Lung (tissue), 11 donors: ENCODE measurements at regions not wholly inside any gene's neighbourhood (a gene's known extent, or its start where the extent isn't known, plus 50 kb on each side); places are given as distances from the start of the nearest gene placed in this dataset.
A peak's percentile ranks its signal among the peaks of the same experiment; 100 is the strongest.

Experiments used
- ATAC-seq: fragments of 200-7000 bp; cut with Tn5 transposase; one replicate; pipeline ENCODE4 v1.9.1; 2020; ENCODE audit warnings: moderate number of reproducible peaks; ENCODE audit not compliant: insufficient read depth, low FRiP score
- DNase-seq, 3 donors: peaks; one replicate each; pipeline ENCODE4 v3.0.0-alpha.2; 2013 to 2017
- H3K27ac ChIP-seq, 2 donors: one replicate each; pipeline ENCODE4 v1.5.1; 2013; ENCODE audit warnings: mild to moderate bottlenecking in 2 of 2, moderate library complexity in 2 of 2, control low read depth in 1 of 2, inconsistent platforms in 1 of 2, low read depth in 1 of 2, low read length in 1 of 2
- H3K27me3 ChIP-seq, 3 donors: one replicate each; pipeline ENCODE4 v1.5.1; 2013; ENCODE audit warnings: low read length in 2 of 3; ENCODE audit not compliant: control insufficient read depth in 3 of 3, insufficient read depth in 3 of 3
- H3K36me3 ChIP-seq, 4 donors: one replicate each; pipeline ENCODE4 v1.5.1; 2013; ENCODE audit warnings: low read length in 4 of 4, mild to moderate bottlenecking in 1 of 4, moderate library complexity in 1 of 4; ENCODE audit not compliant: control insufficient read depth in 4 of 4, insufficient read depth in 4 of 4
- H3K4me1 ChIP-seq, 5 donors: one replicate each; pipeline ENCODE4 v1.5.1; 2013; ENCODE audit warnings: low read length in 5 of 5, mild to moderate bottlenecking in 2 of 5, moderate library complexity in 1 of 5; ENCODE audit not compliant: control insufficient read depth in 5 of 5, insufficient read depth in 5 of 5
- H3K4me3 ChIP-seq: one replicate; pipeline ENCODE4 v1.5.1; 2013; ENCODE audit warnings: mild to moderate bottlenecking, control low read depth, moderate library complexity
- H3K9ac ChIP-seq, 2 donors: one replicate each; pipeline ENCODE4 v1.5.1; 2013; ENCODE audit warnings: low read length in 2 of 2, control low read depth in 1 of 2; ENCODE audit not compliant: insufficient read depth in 1 of 2
- H3K9me3 ChIP-seq, 4 donors: one replicate each; pipeline ENCODE4 v1.5.1; 2013; ENCODE audit warnings: low read length in 3 of 4, mild to moderate bottlenecking in 1 of 4, moderate library complexity in 1 of 4; ENCODE audit not compliant: control insufficient read depth in 4 of 4, insufficient read depth in 3 of 4
- WGBS, 2 donors: extraction: QIAGEN DNeasy Blood & Tissue Kit; methylation state at CpG; one replicate each; pipeline ENCODE4 v1.1.7; 2013; 5-methylcytosine and 5-hydroxymethylcytosine counted together
- TF ChIP-seq, protein P1 (sequence below): IDR thresholded peaks from 2 replicates; pipeline ENCODE4 v1.5.1; 2012; ENCODE audit warnings: mild to moderate bottlenecking; ENCODE audit errors: control extremely low read depth, extremely low read depth
- donor health status: control.
- donor health status: control.
- donor health status: Bipolar disorder and iron deficiency.
- donor health status: healthy.
- donor health status: DM: yes; HTN: yes; CAD: no.

DNA sequence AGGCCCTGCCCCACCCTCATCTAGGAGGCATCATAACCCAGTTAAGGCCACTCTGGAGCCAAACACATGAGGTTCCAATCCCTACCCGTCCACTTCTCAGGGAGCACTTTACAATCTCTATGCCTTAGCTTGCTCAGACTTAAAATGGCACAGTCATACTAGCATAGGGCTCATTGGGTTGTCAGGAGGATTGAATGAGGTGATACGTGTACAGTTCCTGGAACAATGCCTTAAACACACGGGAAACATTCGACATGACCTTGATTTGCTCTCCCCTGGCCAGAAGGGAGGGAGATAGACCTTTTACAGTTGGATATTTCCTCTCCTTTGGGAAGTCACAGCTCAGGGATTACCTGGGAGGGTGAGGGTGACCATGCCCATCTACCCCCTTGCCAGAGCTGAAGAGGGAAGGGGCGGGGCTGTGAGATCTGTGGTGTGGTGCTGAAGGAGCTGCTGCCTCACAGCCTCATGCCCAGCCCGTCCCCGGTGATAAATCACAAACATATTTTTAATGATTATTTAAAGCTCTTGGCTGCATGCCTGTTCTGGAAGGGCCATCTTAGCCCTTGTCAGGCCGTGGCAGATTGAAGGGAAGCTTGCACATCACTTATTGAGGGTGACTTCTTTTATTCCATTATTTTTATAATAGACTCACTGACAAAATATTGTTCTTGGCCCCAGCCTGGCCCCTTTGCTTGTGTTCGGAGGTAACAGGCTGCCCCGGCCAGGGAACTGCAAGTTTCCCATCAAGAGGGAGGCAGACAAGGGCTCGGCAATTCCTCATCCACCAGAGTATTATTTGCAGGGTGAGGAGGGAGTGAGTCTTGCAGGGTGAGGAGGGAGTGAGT, 83.4 kb downstream of the FOXD2 start:
- peak in 1 of 3 donors; percentile 19 for DNase-seq
- Histone ChIP-seq H3K27ac (no peak overlapping the region), H3K36me3 (no peaks in the 10 kb centered on the region), H3K9me3 (peaks cover 0 to 2% (median 0%) of the 10 kb centered on the region in 4 donors), H3K9ac (no peak overlapping the region), H3K4me3 (no peak overlapping the region), H3K4me1 (peaks cover 0 to 3% (median 0%) of the 10 kb centered on the region in 5 donors), H3K27me3 (no peaks in the 10 kb centered on the region)
- ATAC-seq: no peak
- WGBS, 2 donors: 43 to 49% methylated on average over 11 of the region's 11 CpGs
- TF ChIP-seq, protein P1, sequence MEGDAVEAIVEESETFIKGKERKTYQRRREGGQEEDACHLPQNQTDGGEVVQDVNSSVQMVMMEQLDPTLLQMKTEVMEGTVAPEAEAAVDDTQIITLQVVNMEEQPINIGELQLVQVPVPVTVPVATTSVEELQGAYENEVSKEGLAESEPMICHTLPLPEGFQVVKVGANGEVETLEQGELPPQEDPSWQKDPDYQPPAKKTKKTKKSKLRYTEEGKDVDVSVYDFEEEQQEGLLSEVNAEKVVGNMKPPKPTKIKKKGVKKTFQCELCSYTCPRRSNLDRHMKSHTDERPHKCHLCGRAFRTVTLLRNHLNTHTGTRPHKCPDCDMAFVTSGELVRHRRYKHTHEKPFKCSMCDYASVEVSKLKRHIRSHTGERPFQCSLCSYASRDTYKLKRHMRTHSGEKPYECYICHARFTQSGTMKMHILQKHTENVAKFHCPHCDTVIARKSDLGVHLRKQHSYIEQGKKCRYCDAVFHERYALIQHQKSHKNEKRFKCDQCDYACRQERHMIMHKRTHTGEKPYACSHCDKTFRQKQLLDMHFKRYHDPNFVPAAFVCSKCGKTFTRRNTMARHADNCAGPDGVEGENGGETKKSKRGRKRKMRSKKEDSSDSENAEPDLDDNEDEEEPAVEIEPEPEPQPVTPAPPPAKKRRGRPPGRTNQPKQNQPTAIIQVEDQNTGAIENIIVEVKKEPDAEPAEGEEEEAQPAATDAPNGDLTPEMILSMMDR: no peak

DNA sequence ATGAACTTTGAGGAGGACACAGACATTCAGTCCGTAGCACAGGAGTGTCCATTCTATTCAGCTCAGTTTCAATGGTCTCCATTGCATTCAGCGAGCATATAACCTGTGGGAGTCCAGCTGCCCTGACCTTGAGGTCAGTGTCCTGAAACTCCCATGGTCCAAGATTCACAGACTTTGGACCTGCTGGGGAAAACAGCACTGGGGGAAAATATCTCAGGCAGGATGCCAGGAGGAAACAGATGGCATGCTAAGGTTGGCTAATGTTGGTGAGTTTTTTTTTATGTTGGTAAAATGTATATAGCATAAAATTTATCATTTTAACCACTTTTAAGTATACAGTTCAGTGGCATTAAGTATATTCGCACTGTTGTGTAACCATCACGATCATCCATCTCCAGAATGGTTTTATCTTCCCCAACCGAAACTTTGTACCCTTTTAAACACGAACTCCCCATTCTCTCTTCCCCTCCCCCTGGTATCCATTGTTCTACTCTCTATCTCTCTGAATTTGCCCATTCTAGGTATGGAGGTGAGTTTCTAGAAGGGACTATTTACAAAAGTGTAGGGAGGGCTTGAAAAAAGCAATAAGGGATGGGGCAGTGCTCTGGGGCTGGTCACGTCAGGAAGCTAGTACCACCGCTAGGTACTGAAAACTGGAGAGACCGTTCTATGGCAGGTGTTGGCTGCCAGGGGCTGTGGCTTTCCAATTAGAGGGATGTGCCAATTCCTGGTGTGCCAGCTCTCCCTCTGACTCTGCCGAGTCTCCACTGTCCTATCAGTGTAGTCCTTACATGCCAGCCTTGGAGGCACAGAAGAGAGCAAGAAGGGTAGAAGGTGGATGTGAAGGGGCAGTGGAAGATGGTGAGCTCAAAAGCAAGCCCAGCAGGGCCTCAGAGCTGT, 85.3 kb downstream of the FOXD2 start:
- ATAC-seq (no peak), DNase-seq (no peak)
- Histone ChIP-seq H3K27me3 (no peaks in the 10 kb centered on the region), H3K9me3 (no peaks in the 10 kb centered on the region), H3K27ac (no peak overlapping the region), H3K4me1 (peaks cover 0 to 3% (median 0%) of the 10 kb centered on the region in 5 donors), H3K4me3 (no peak overlapping the region), H3K36me3 (no peaks in the 10 kb centered on the region), H3K9ac (no peak overlapping the region)
- TF ChIP-seq, protein P1: no peak
- WGBS, 2 donors: 54 to 72% methylated on average over 10 of the region's 10 CpGs

DNA sequence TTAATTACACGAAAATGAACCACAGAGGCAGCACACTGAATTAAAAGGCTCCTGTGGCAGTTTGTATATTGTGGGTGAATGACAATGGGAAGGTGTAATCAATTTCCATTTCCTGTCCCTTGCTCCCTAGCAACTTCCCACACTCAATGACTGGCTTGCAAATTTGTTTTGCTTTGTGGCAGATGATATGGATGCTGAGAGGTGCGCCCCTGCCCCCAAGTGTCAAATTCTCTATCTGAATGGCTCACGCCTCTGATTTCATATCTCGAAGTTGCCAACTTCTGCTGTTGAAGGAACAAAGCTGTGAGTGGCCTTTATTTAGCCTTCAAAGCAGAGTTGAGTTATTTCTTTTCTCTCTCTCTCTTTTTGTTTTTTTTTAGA, 86.0 kb downstream of the FOXD2 start:
- WGBS, 2 donors: 38 to 49% methylated on average over 4 of the region's 4 CpGs
- H3K27ac ChIP-seq: no peak overlapping the region
- H3K4me3 ChIP-seq: no peak overlapping the region
- no peak overlapping the region for H3K9ac ChIP-seq
- peaks cover 0 to 3% (median 0%) of the 10 kb centered on the region in 5 donors for H3K4me1 ChIP-seq
- no peaks in the 10 kb centered on the region for H3K36me3 ChIP-seq
- TF ChIP-seq, protein P1: no peak
- H3K9me3 ChIP-seq: no peaks in the 10 kb centered on the region
- H3K27me3 ChIP-seq: no peaks in the 10 kb centered on the region
- DNase-seq (no peak), ATAC-seq (no peak)
